ENCODE measurements at regions not wholly inside any gene's neighbourhood (a gene's known extent, or its start where the extent isn't known, plus 50 kb on each side); places are given as distances from the start of the nearest gene placed in this dataset.

- H3K4me3 ChIP-seq: no peak overlapping the region
- no peaks in the 10 kb centered on the region for H3K4me1 ChIP-seq
- TF ChIP-seq POLR2A (IDR thresholded peaks at IDR 0.05): no peak
- TF ChIP-seq CTCF (IDR thresholded peaks at IDR 0.05): no peak
- no peak overlapping the region for H3K27ac ChIP-seq
- DNase-seq (no peak), ATAC-seq (no peak)
- H3K36me3 ChIP-seq: no peaks in the 10 kb centered on the region
- H3K27me3 ChIP-seq: no peaks in the 10 kb centered on the region
- intact Hi-C loops (cut with DNase I): no loop called here
- 70 to 79% (median 75%) methylated on average over 6 of the region's 6 CpGs for whole genome bisulfite sequencing, 4 donors
- peaks cover 0 to 6% (median 0%) of the 10 kb centered on the region in 12 donors for H3K9me3 ChIP-seq
These were observed 950.7 kb upstream of the RBFOX1 start for GRCh38 chr16:6381896-6382295.

GRCh38 chr16:6377956-6378355 lies 954.7 kb upstream of the RBFOX1 start:
- Histone ChIP-seq H3K4me3 (no peak overlapping the region), H3K27ac (no peak overlapping the region), H3K36me3 (no peaks in the 10 kb centered on the region), H3K4me1 (no peaks in the 10 kb centered on the region), H3K9me3 (peaks cover 0 to 8% (median 0%) of the 10 kb centered on the region in 12 donors), H3K27me3 (no peaks in the 10 kb centered on the region)
- ATAC-seq (no peak), DNase-seq (no peak)
- no peak for TF ChIP-seq POLR2A (IDR thresholded peaks at IDR 0.05)
- TF ChIP-seq CTCF (IDR thresholded peaks at IDR 0.05): no peak
- intact Hi-C loops (cut with DNase I): no loop called here
- 68 to 88% (median 80%) methylated on average over 7 to 11 of the region's 11 CpGs for WGBS, 4 donors

GRCh38 chr16:6375465-6376075 lies 957.1 kb upstream of the RBFOX1 start:
- no peak for TF ChIP-seq POLR2A (IDR thresholded peaks at IDR 0.05)
- no peak for TF ChIP-seq CTCF (IDR thresholded peaks at IDR 0.05)
- intact Hi-C loops (cut with DNase I): no loop called here
- DNase-seq: no peak
- 19 to 28% (median 21%) methylated on average over 7 to 8 of the region's 8 CpGs for WGBS, 4 donors
- peaks cover 0 to 18% (median 0%) of the 10 kb centered on the region in 12 donors for H3K9me3 ChIP-seq
- H3K4me3 ChIP-seq: no peak overlapping the region
- H3K36me3 ChIP-seq: no peaks in the 10 kb centered on the region
- H3K27ac ChIP-seq: no peak overlapping the region
- ATAC-seq: no peak
- H3K4me1 ChIP-seq: no peaks in the 10 kb centered on the region
- no peaks in the 10 kb centered on the region for H3K27me3 ChIP-seq

- Histone ChIP-seq H3K9me3 (peaks cover 0 to 20% (median 0%) of the 10 kb centered on the region in 12 donors), H3K4me1 (no peaks in the 10 kb centered on the region), H3K4me3 (no peak overlapping the region), H3K27me3 (no peaks in the 10 kb centered on the region), H3K36me3 (no peaks in the 10 kb centered on the region), H3K27ac (no peak overlapping the region)
- intact Hi-C loops (cut with DNase I): no loop called here
- 0 to 3% (median 1%) methylated on average over 3 of the region's 3 CpGs for WGBS, 4 donors
- no peak for TF ChIP-seq POLR2A (IDR thresholded peaks at IDR 0.05)
- no peak for TF ChIP-seq CTCF (IDR thresholded peaks at IDR 0.05)
- DNase-seq (no peak), ATAC-seq (no peak)
These were observed 957.8 kb upstream of the RBFOX1 start for GRCh38 chr16:6374821-6375220.

Measured in heart left ventricle (tissue), 16 donors.